ENCODE measurements at regions not wholly inside any gene's neighbourhood (a gene's known extent, or its start where the extent isn't known, plus 50 kb on each side); places are given as distances from the start of the nearest gene placed in this dataset.

- no peak for DNase-seq
- Histone ChIP-seq H3K27ac (no peak overlapping the region), H3K4me1 (no peaks in the 10 kb centered on the region), H3K9me3 (no peaks in the 10 kb centered on the region), H3K4me3 (no peak overlapping the region), H3K27me3 (replicated peaks in 1 of 7) (no peaks in the 10 kb centered on the region), H3K36me3 (no peaks in the 10 kb centered on the region)
- 79 to 85% (median 81%) methylated on average over 4 of the region's 4 CpGs for WGBS, 5 donors
- no peak for TF ChIP-seq POLR2A (IDR thresholded peaks at IDR 0.05)
- TF ChIP-seq CTCF (IDR thresholded peaks at IDR 0.05 in 8 of 11, conservative IDR thresholded peaks at IDR 0.05 in 3 of 11) = no peak
- no peak for TF ChIP-seq POLR2AphosphoS5 (IDR thresholded peaks at IDR 0.05)
- intact Hi-C loops (cut with DNase I; ENCODE audit: low total_unique reads) = no loop called here
Measured at GRCh38 chr1:81598623-81599022, 202.1 kb upstream of the ADGRL2 start.

GRCh38 chr1:81597720-81598426 is 202.9 kb upstream of the ADGRL2 start:
- Histone ChIP-seq H3K4me3 (no peak overlapping the region), H3K9me3 (no peaks in the 10 kb centered on the region), H3K36me3 (no peaks in the 10 kb centered on the region), H3K27ac (no peak overlapping the region), H3K27me3 (replicated peaks in 1 of 7) (no peaks in the 10 kb centered on the region), H3K4me1 (no peaks in the 10 kb centered on the region)
- DNase-seq = no peak
- TF ChIP-seq CTCF (IDR thresholded peaks at IDR 0.05 in 8 of 11, conservative IDR thresholded peaks at IDR 0.05 in 3 of 11) (no peak), POLR2AphosphoS5 (IDR thresholded peaks at IDR 0.05) (no peak), POLR2A (IDR thresholded peaks at IDR 0.05) (no peak)
- WGBS, 5 donors = 87 to 95% (median 91%) methylated on average over 3 of the region's 3 CpGs
- intact Hi-C loops (cut with DNase I; ENCODE audit: low total_unique reads) = no loop called here

- H3K36me3 ChIP-seq = no peaks in the 10 kb centered on the region
- H3K27me3 ChIP-seq (replicated peaks in 1 of 7) = no peaks in the 10 kb centered on the region
- no peak for TF ChIP-seq POLR2A (IDR thresholded peaks at IDR 0.05)
- no peak overlapping the region for H3K27ac ChIP-seq
- intact Hi-C loops (cut with DNase I; ENCODE audit: low total_unique reads) = no loop called here
- no peak for DNase-seq
- 92 to 96% (median 93%) methylated on average over 14 of the region's 14 CpGs for WGBS, 5 donors
- H3K9me3 ChIP-seq = peaks cover 0 to 5% (median under 1%) of the 10 kb centered on the region in 8 donors
- no peaks in the 10 kb centered on the region for H3K4me1 ChIP-seq
- no peak overlapping the region for H3K4me3 ChIP-seq
Measured at GRCh38 chr1:81596341-81596740, 204.4 kb upstream of the ADGRL2 start.

- Histone ChIP-seq H3K36me3 (no peaks in the 10 kb centered on the region), H3K4me3 (no peak overlapping the region), H3K27ac (no peak overlapping the region), H3K27me3 (replicated peaks in 1 of 7) (no peaks in the 10 kb centered on the region), H3K9me3 (peaks cover 0 to 7% (median 2%) of the 10 kb centered on the region in 8 donors), H3K4me1 (no peaks in the 10 kb centered on the region)
- no peak for DNase-seq
- no peak for TF ChIP-seq CTCF (IDR thresholded peaks at IDR 0.05 in 8 of 11, conservative IDR thresholded peaks at IDR 0.05 in 3 of 11)
- no peak for TF ChIP-seq POLR2A (IDR thresholded peaks at IDR 0.05)
- no peak for TF ChIP-seq POLR2AphosphoS5 (IDR thresholded peaks at IDR 0.05)
- intact Hi-C loops (cut with DNase I; ENCODE audit: low total_unique reads) = no loop called here
- 63 to 79% (median 70%) methylated on average over 1 of the region's 1 CpG for WGBS, 5 donors
Measured at GRCh38 chr1:81594206-81594605, 206.5 kb upstream of the ADGRL2 start.
